Midbrain (tissue), 1 donor: ENCODE measurements at regions not wholly inside any gene's neighbourhood (a gene's known extent, or its start where the extent isn't known, plus 50 kb on each side); places are given as distances from the start of the nearest gene placed in this dataset.

ENCODE experiments used
- DNase-seq: peaks from one replicate; lab custom pipeline; 2025; lab: John Stamatoyannopoulos, UW

GRCh38 chr6:95071464-95071863, 505.9 kb upstream of the MANEA start:
- no peak for DNase-seq

- DNase-seq, result no peak
Observed at GRCh38 chr6:95078457-95078856, 498.9 kb upstream of the MANEA start.

- DNase-seq, result no peak
Observed at GRCh38 chr6:95081231-95081630, 496.1 kb upstream of the MANEA start.

- no peak for DNase-seq
Observed at GRCh38 chr6:95081949-95082348, 495.4 kb upstream of the MANEA start.

GRCh38 chr6:95083506-95083905, 493.8 kb upstream of the MANEA start:
- no peak for DNase-seq

- DNase-seq, result no peak
Observed at GRCh38 chr6:95084867-95085266, 492.5 kb upstream of the MANEA start.

- DNase-seq, result peak; percentile 44
Observed at GRCh38 chr6:95087394-95088097, 489.8 kb upstream of the MANEA start.

- peak; percentile 69 for DNase-seq
Observed at GRCh38 chr6:95091823-95092436, 485.4 kb upstream of the MANEA start.

GRCh38 chr6:95093154-95093553, 484.2 kb upstream of the MANEA start:
- DNase-seq, result no peak

- no peak for DNase-seq
Observed at GRCh38 chr6:95094751-95095663, 482.3 kb upstream of the MANEA start.

GRCh38 chr6:95095855-95096254, 481.5 kb upstream of the MANEA start:
- no peak for DNase-seq

GRCh38 chr6:95099410-95099809, 477.9 kb upstream of the MANEA start:
- DNase-seq, result no peak

- no peak for DNase-seq
Observed at GRCh38 chr6:95109212-95109611, 468.1 kb upstream of the MANEA start.

GRCh38 chr6:95110767-95111166, 466.6 kb upstream of the MANEA start:
- DNase-seq, result no peak

GRCh38 chr6:95117236-95117635, 460.1 kb upstream of the MANEA start:
- DNase-seq, result no peak

GRCh38 chr6:95119927-95120326, 457.4 kb upstream of the MANEA start:
- DNase-seq, result no peak

- DNase-seq, result no peak
Observed at GRCh38 chr6:95120984-95121383, 456.4 kb upstream of the MANEA start.

- DNase-seq, result no peak
Observed at GRCh38 chr6:95127261-95127660, 450.1 kb upstream of the MANEA start.

- DNase-seq, result no peak
Observed at GRCh38 chr6:95128439-95128838, 448.9 kb upstream of the MANEA start.

- DNase-seq, result no peak
Observed at GRCh38 chr6:95128947-95129346, 448.4 kb upstream of the MANEA start.

GRCh38 chr6:95133578-95133977, 443.8 kb upstream of the MANEA start:
- DNase-seq, result no peak

- DNase-seq, result no peak
Observed at GRCh38 chr6:95135182-95135581, 442.2 kb upstream of the MANEA start.

- no peak for DNase-seq
Observed at GRCh38 chr6:95142101-95142500, 435.2 kb upstream of the MANEA start.
